Activated CD8-positive, alpha-beta T cell treated with anti-CD3 and anti-CD28 coated beads for 36 hours (primary cell): ENCODE measurements at regions not wholly inside any gene's neighbourhood (a gene's known extent, or its start where the extent isn't known, plus 50 kb on each side); places are given as distances from the start of the nearest gene placed in this dataset.

Experiments
- ATAC-seq: fragments of 200-7000 bp; cut with Tn5 transposase; one replicate; pipeline ENCODE4 v1.10.0; 2021; ENCODE audit warnings: mild to moderate bottlenecking, moderate library complexity
- CTCF ChIA-PET: fragments of 350-600 bp; sonication (Branson Sonifier 250); formaldehyde crosslinking; loops from one replicate; lab custom pipeline; 2021; ENCODE audit warnings: antibody characterized with exemption; lab: Charles Lee
- POLR2A ChIA-PET: fragments of 350-600 bp; sonication (Branson Sonifier 250); formaldehyde crosslinking; loops from one replicate; lab custom pipeline; 2021; ENCODE audit warnings: antibody characterized with exemption; lab: Charles Lee
- DNase-seq: peaks from one replicate; pipeline ENCODE4 v3.0.0-alpha.2; 2020
- H3K27ac Mint-ChIP-seq: one replicate; pipeline ENCODE4 v1.8.0; 2021; ENCODE audit warnings: mild to moderate bottlenecking, mixed read lengths
- H3K27me3 Mint-ChIP-seq: one replicate; pipeline ENCODE4 v1.8.0; 2021; ENCODE audit warnings: mixed read lengths
- H3K36me3 Mint-ChIP-seq: one replicate; pipeline ENCODE4 v1.8.0; 2021; ENCODE audit warnings: low read depth, mixed read lengths
- H3K4me1 Mint-ChIP-seq: one replicate; pipeline ENCODE4 v1.8.0; 2021; ENCODE audit warnings: low read depth, mixed read lengths
- H3K4me3 Mint-ChIP-seq: one replicate; pipeline ENCODE4 v1.8.0; 2021; ENCODE audit warnings: mild to moderate bottlenecking, moderate library complexity, mixed read lengths
- H3K9me3 Mint-ChIP-seq: one replicate; pipeline ENCODE4 v1.8.0; 2021; ENCODE audit warnings: mixed read lengths
- CTCF ChIP-seq: fragments of 200-600 bp; IDR thresholded peaks from one replicate; pipeline ENCODE4 v1.8.0; 2022; ENCODE audit warnings: antibody characterized with exemption, mild to moderate bottlenecking
- intact Hi-C: fragments of 100-400 bp; cut with micrococcal nuclease; formaldehyde crosslinking; loops from one replicate; pipeline ENCODE4 v1.10.0; 2022

GRCh38 chr21:29233256-29233546 is 65.5 kb upstream of the BACH1 start:
- POLR2A ChIA-PET: interaction anchor here (1.5 kb wide), 1 partner anchor 67 kb away, joined by 8 read pairs; no protein-coding TSS in a partner anchor

DNA sequence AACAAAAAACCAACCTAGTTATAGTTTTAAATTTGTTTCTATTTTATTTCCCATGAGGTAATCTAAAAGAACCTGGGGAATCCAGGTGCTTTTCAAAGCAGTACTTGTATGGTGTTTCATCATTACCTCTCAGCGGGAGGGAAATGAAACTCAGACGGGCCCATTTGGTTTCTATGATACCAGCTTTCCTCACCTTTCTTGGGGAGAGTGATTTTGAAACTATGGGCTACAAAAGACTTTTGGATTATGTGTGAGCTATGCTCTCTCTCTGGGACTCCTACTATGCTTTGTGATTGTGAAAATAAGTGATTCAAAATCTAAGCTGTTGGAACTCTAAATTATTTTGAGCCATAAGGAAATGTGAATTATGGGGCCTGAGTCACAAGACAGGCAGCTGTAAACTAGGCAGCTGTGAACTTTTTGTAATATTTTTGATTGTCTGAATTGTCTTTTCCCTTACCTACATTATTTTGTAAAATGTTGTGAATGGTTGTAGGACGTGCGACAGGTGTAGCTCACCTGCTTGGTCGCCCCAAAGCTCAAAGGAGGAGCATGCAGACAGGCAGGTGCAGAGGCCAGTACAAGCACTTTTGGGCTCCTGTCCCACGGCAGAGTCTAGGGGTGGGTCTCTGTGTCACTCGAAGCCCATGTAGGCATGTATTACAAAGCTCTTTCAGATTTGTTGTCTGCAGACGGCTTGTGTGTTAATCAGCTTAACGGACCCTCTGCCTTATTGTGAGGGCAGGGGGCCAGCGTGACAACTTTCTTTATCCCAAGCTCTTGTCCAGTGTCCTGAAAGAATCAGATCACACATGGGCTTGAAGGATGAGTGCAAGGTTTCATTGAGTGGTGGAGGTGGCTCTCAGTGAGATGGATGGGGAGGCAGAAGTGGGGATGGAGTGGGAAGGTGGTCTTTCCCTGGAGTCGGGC is 64.8 kb upstream of the BACH1 start:
- CTCF ChIA-PET: interaction anchor here (0.6 to 2.5 kb wide), 11 partner anchors 8 to 171 kb away, joined by 3 to 10 read pairs (median 4); no protein-coding TSS in a partner anchor
- POLR2A ChIA-PET: interaction anchor here (1.5 kb wide), 1 partner anchor 67 kb away, joined by 8 read pairs; no protein-coding TSS in a partner anchor
- peak; percentile 59 for DNase-seq
- intact Hi-C loops: loop anchor here (5.0 to 10.0 kb wide), 2 partner anchors 111 to 138 kb away; no protein-coding TSS in a partner anchor
- Mint-ChIP-seq H3K4me1 (peaks cover 37% of the 10 kb centered on the region), H3K36me3 (no peaks in the 10 kb centered on the region), H3K27ac (peak overlapping the region; percentile 47), H3K9me3 (no peaks in the 10 kb centered on the region), H3K27me3 (peaks cover 4% of the 10 kb centered on the region), H3K4me3 (no peak overlapping the region)
- no peak for TF ChIP-seq CTCF
- ATAC-seq: peak; percentile 84

More at GRCh38 chr21:29233256-29233546, 65.5 kb upstream of the BACH1 start:
- H3K4me1 Mint-ChIP-seq: peaks cover 41% of the 10 kb centered on the region
- peaks cover 2% of the 10 kb centered on the region for H3K27me3 Mint-ChIP-seq
- CTCF ChIA-PET: interaction anchor here (0.9 to 2.5 kb wide), 5 partner anchors 9 to 139 kb away, joined by 4 to 10 read pairs (median 6); no protein-coding TSS in a partner anchor
- H3K27ac Mint-ChIP-seq: peak overlapping the region; percentile 47
- intact Hi-C loops: loop anchor here (5.0 to 10.0 kb wide), 2 partner anchors 112 to 139 kb away; no protein-coding TSS in a partner anchor
- DNase-seq (peak; percentile 7), ATAC-seq (no peak)
- no peak for TF ChIP-seq CTCF
- H3K4me3 Mint-ChIP-seq: no peak overlapping the region
- H3K36me3 Mint-ChIP-seq: no peaks in the 10 kb centered on the region
- H3K9me3 Mint-ChIP-seq: no peaks in the 10 kb centered on the region

DNA sequence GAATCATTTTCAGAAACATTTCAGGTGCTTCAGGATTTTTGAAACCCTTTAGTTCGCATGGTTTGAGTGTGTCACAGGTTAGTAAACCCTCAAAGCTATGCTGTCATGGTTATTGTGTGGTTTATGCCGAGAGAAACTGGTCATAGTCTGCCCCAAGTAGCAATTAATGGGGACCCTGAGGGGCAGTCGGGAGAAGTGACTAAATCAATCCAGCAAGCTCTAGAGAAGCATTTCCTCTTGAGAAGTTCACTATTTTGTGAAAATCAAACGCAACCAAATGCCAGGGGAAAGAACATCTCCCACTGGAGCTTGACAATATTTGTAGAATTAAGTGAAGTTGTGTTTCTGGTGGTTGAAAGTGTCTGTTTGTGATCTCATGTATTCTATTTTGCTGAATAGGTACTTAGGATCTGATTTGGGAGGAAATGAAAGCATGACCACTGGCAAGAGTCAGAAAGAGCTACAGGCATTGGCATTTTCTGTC is 63.0 kb upstream of the BACH1 start:
- intact Hi-C loops: loop anchor here (10.0 kb wide), 1 partner anchor 109 kb away; no protein-coding TSS in a partner anchor
- no peak overlapping the region for H3K4me3 Mint-ChIP-seq
- H3K9me3 Mint-ChIP-seq: no peaks in the 10 kb centered on the region
- ATAC-seq: peak; percentile 17
- ChIA-PET POLR2A (interaction anchor here (2.1 kb wide), 1 partner anchor 64 kb away, joined by 7 read pairs; the partner anchor contains the start of gene BACH1), CTCF (interaction anchor here (0.9 to 1.8 kb wide), 3 partner anchors 12 to 138 kb away, joined by 3 to 4 read pairs (median 3); no protein-coding TSS in a partner anchor)
- peak; percentile 15 for DNase-seq
- H3K4me1 Mint-ChIP-seq: peaks cover 39% of the 10 kb centered on the region
- peaks cover 5% of the 10 kb centered on the region for H3K27me3 Mint-ChIP-seq
- TF ChIP-seq CTCF: no peak
- H3K27ac Mint-ChIP-seq: no peak overlapping the region
- no peaks in the 10 kb centered on the region for H3K36me3 Mint-ChIP-seq

GRCh38 chr21:29236201-29236600 is 62.5 kb upstream of the BACH1 start:
- peaks cover 36% of the 10 kb centered on the region for H3K4me1 Mint-ChIP-seq
- H3K27ac Mint-ChIP-seq: no peak overlapping the region
- DNase-seq (no peak), ATAC-seq (no peak)
- no peak overlapping the region for H3K4me3 Mint-ChIP-seq
- peaks cover 5% of the 10 kb centered on the region for H3K27me3 Mint-ChIP-seq
- POLR2A ChIA-PET: interaction anchor here (2.1 kb wide), 1 partner anchor 63 kb away, joined by 7 read pairs; the partner anchor contains the start of gene BACH1
- intact Hi-C loops: loop anchor here (10.0 kb wide), 1 partner anchor 109 kb away; no protein-coding TSS in a partner anchor
- TF ChIP-seq CTCF: no peak
- CTCF ChIA-PET: interaction anchor here (0.9 to 1.8 kb wide), 3 partner anchors 12 to 136 kb away, joined by 3 to 5 read pairs (median 4); no protein-coding TSS in a partner anchor
- H3K9me3 Mint-ChIP-seq: no peaks in the 10 kb centered on the region
- no peaks in the 10 kb centered on the region for H3K36me3 Mint-ChIP-seq
